GM04504 (cell line): ENCODE measurements at regions not wholly inside any gene's neighbourhood (a gene's known extent, or its start where the extent isn't known, plus 50 kb on each side); places are given as distances from the start of the nearest gene placed in this dataset.

ENCODE experiments used
- DNase-seq: peaks from one replicate; pipeline ENCODE4 v3.0.0-alpha.2; 2012; ENCODE audit warnings: low read depth

DNA sequence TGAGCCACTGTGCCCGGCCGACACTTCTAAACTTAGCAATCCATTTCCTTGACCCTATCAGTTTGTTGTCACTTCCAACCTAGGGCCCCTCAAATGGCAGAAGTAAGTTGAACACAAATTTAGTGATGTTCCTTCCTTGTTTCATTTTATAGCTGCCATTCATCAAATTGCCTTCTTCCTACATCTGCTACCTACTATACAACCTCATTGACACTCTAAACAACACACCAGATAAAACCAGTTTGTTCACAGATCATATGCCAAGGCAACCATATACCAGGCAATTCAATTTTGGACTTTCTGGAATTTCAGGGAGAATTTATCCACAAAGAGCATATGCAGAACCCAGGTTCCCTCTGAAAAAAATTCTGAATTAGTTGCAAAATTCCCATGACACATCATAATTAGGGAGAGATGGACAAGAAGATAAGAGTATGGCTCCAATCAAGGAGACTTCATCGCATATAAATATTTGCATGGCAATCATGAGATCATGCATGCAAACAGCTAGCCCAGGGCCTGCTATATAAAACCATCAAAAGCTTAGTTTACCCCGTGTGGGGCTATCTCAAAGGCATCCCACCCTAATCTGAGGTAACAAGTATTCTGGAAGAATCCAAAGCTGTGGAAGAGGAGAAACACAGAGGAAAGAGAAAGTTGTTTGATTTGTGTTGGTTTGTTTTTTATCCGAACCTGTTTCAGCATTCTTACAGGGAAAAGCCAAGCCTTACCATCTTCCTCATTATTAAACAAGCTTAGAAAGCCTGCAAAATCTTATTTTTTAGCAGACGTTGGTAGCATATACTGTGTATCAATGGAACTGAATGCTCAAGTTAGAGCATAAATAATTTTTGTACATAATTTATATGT, 132.8 kb upstream of the TNFAIP3 start:
- DNase-seq = no peak

- DNase-seq = no peak
Observed at GRCh38 chr6:137734875-137735182, 132.2 kb upstream of the TNFAIP3 start.

DNA sequence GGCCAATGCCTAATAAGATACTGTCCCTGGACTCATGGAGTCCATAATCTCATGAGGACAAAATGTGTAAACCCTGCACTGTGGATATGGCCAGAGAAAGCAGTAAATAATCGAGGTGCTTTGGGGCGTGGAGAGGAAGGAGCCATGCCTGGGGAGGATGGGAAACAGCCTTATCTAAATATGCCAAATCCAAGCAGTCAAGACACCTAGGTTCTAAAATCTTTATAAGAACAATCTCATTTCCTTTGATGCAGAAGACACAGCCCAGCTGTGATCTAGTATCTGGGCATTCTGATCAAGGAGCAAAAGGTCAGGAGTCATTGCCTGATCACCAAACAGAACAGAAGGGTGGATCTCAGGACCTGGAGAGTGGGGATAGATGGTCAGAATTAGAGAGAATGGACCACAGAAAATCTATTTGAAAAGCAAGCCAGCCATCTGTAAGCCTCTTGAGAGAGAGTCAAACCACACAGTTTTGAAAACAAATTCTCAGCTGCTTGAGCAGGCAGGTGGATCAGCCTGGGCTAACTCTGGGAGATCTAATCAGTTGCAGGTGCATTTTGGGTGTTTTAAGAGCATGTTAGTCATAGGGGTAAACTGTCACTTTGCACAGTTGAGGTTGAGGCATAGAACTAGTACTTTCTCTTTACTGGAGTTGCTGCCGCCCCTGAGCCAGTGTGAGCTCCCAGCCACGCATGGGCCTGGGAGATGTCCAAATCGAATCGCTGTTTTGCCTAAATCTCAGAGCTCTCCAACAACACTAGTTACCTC, 130.8 kb upstream of the TNFAIP3 start:
- no peak for DNase-seq

- no peak for DNase-seq
Observed at GRCh38 chr6:137736911-137737310, 130.1 kb upstream of the TNFAIP3 start.

GRCh38 chr6:137737836-137738596, 129.0 kb upstream of the TNFAIP3 start:
- DNase-seq = peak; percentile 50

DNA sequence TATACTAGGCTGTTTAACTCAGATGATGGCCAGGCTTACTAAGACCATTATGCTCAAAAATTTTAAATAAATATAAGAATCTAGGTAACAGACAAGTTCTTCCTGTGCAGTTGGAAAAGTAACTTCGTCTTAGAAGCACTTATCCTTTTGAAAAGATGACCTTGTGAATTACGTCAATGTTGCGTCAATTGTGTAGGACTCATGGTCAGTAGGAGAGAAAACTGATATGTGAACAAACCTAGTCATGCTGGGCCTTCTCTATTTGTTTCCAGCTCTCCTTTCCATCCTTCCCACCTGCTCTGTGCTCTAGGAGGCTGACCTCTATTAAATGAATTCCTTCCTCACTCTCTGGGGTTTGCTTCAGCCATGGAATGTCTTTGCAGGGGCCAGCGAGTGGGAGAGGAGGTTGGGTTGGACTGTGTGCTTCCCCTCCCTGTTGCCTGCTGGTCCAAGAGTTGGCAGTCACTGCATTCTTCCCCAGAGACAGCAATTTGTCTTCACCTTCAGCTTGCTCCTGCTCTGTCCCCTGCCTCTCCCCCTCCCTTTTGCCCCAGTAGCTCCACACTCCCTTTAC, 128.0 kb upstream of the TNFAIP3 start:
- DNase-seq = no peak

GRCh38 chr6:137739544-137739943, 127.5 kb upstream of the TNFAIP3 start:
- DNase-seq = no peak

DNA sequence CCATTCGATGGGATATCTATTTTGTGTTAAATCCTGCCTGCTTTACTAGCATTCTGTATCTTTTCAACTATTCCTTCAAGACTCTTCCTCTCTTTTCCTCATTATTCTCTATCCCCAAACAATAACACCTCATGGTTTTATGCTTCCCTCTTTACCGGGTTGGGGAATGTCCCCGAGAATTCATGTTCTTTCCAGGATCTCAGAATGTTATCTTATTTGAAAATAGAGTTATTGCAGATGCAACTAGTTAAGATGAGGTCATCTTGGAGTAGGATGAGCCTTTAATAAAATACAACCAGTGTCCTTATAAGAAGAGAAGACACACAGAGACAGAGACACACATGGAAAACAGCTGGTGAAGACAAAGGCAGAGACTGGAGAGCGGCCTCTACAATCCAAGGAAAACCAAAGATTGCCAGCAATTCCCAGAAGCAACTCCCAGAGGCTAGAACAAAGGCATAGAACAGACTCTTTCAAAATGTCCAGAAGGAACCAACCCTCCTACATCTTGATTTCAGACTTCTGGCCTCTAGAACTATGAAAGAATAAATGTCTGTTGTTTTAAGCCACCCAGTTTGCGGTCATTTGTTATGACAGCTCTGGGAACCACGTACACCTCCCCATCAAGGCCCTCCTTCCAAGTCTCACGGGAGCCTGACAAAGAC, 126.8 kb upstream of the TNFAIP3 start:
- no peak for DNase-seq

DNA sequence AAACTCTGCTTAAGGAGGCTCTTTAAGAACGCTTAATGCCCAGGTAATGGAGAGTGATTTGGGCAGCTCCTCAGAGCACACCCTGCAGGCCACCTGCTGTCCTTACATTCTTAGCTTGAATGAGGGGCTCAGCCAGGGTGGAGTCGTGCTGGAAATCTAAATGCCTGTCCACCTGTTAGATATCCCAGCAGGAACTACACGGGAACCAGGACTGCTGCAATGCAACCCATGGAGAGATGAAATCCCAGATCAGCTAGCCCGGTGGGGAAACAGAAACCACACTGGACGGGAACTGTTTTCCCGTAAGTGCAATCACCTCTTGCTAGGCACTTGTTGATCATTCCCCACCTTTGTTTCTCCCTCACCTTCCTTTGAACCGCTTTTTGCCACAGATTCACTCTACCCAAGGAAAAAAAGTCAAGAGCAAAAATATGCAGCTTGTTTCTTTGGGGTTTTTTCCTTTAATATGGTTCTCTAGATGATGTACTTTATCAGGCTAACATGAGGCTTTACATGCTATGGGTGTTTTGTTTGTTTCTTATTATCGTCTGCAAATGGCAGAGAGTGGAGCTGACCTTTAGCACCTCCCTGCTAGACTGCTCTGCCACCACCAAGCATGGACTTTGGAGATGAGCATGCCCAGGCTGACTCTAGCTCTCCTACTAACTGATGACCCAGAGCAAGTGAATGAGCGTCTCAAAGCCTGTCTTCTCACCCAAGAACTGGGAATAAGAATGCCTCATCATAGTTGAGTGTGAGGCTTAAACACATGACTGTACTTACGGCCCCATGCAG, 125.9 kb upstream of the TNFAIP3 start:
- no peak for DNase-seq

DNA sequence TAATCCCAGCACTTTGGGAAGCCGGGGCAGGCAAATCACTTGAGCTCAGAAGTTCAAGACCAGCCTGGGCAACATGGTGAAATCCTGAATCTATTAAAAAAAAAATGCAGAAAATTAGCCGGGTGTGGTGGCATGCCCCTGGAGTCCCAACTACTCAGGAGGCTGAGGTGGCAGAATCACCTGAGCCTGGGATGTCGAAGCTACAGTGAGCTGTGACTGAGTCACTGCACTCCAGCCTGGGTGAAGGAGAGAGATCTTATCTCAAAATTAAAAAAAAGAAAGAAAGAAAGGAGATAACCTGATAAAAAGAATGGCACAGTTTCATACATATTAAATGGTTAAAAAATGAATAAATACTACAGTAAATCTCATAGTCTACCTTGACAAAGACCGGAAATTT, 123.6 kb upstream of the TNFAIP3 start:
- DNase-seq = no peak

DNA sequence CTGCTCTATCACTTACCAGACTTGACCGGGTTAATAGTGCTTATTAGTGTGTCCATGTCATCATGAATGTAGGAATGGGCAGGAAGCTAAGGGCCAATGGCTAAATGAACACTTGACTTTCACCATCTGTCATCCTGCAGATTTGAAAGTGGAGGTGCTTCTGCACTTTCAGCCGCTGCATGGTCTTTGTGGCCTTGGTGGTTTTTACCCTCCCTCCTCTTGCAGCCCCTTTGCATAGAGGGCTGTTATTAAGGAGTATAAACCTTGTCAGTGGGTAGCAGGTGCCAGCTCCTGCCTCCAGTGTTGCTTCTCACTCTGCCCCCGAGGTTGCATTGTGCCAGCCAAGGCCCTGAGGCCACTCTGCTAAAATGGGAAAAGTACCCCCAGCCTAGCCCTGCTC, 122.2 kb upstream of the TNFAIP3 start:
- no peak for DNase-seq

DNA sequence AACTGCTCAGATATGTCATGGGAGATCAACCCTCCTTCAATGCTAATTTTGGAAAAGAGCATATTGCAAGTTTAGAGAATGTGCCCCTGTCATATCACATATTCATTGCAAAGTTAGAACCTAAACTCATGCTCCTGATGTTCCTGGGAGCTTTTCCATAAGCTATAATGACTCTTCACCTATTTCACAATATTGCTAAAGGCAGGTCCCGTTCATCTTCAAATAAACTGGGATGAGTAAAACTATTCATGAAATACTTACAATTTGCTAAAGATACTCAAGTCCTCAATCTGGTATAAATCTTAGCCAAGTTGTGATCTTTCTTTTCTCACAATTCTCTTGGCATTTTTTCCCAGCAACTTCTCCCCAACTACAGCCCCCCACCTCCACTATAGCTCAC, 121.7 kb upstream of the TNFAIP3 start:
- DNase-seq = no peak

- no peak for DNase-seq
Observed at GRCh38 chr6:137746264-137746663, 120.8 kb upstream of the TNFAIP3 start.

- no peak for DNase-seq
Observed at GRCh38 chr6:137749696-137750211, 117.3 kb upstream of the TNFAIP3 start.

DNA sequence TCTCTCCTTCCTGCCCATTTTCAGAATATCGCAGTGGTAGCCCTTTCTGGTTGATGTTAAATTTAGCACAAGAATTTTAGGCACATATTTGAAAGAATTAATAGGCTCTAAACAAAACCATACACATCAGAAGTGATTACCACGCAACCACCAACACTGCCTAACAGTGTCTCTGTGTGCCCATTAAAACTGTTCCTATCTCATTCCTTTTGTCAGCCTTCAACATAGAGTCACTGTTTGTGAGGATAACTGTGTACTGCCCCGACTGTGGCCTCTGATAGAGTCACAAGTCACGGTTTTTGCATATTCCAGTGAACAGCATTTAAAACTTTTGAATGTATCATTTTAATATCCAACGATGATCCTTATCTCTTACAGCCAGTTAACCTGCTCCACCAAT, 116.8 kb upstream of the TNFAIP3 start:
- no peak for DNase-seq

- DNase-seq = no peak
Observed at GRCh38 chr6:137751768-137752560, 115.1 kb upstream of the TNFAIP3 start.

DNA sequence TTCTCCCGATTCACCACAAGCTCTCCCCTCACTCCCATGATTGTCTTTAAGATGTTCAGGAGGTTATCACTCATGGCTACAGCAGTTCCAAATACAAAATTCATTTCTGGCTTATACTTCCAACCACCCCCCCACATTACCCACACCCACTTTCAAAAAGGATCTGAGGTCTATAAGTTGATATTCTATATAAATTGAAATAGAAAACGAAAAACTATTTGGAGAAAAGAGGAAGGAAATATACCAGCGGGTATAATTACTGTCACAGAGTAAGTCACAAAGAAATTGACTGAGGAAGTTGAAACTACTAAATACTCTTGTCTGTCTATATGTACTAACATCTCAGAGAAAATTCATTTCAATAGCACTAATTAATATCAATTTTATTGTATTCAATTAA, 112.7 kb upstream of the TNFAIP3 start:
- DNase-seq = no peak

- no peak for DNase-seq
Observed at GRCh38 chr6:137754866-137755265, 112.2 kb upstream of the TNFAIP3 start.

DNA sequence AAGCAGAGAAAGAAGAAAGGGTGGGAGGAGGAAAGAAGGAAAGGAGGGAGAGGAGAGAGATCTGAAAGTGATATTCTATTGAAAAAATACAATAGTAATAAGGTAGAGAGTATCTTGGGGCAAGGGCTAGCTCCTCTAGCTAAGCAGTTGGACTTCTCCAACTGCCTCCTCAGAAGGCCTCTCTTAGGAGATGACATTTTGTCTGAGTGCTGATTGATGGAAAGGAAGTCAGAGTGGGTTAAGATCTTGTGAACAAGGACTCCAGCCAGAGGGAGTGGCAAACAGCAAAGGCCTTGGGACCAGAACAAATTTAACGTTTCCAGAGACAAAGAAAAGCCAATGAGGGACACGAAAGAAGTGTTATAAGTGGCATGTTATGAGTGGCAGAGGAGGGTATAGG, 111.8 kb upstream of the TNFAIP3 start:
- DNase-seq = no peak

GRCh38 chr6:137756788-137757187, 110.3 kb upstream of the TNFAIP3 start:
- no peak for DNase-seq
